ENCODE measurements at regions not wholly inside any gene's neighbourhood (a gene's known extent, or its start where the extent isn't known, plus 50 kb on each side); places are given as distances from the start of the nearest gene placed in this dataset.

DNA sequence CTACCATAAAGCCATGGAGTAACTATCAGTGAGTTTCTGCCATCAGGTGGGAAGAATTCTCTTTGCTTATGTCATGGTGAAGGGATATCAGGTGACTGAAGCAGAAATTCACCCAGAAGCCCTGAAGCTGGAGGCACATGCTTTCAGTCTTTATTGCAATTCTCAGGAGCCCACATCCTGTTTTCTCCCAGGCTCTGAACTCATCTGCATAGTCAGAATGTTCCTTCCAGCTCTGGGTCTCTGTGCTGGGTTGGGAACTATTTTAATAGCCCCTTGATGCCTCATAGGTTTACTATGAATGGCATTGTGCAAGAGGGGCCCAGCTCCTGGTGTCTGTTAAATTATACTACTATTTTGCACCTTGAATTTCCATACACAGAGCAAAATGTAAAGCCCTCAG lies 198.4 kb upstream of the SOX9 start:
- DNase-seq (ENCODE audit: low spot score) = no peak

DNA sequence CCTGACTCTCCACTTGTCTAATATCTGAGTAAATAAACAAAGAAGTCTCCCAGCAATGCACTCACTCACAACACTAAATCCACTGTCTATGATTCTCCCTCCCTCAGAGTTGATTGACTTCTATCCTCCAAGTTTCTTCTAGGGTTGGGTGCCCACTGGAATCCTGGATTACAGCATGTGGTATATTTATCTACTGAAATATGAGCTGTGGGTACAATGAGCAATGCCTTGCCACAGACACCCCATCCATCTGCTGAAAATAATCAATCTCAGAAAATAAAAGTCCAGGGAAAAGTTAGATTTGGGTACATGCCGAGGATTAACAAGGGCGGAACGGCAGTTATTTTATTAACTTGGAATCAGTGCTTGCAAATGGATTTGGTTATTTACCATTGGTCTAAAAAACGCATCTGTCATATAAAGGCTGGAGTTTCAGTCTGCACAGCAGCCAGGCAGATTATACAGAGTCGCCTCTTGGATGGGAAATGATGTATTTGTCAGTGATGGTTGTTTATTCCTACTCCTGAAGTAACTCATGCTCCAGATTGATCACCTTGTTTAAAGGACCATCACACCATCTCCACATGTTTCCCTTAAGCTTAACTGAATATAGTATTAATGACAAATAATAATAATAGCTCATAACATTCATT lies 193.9 kb upstream of the SOX9 start:
- no peak for DNase-seq (ENCODE audit: low spot score)

DNA sequence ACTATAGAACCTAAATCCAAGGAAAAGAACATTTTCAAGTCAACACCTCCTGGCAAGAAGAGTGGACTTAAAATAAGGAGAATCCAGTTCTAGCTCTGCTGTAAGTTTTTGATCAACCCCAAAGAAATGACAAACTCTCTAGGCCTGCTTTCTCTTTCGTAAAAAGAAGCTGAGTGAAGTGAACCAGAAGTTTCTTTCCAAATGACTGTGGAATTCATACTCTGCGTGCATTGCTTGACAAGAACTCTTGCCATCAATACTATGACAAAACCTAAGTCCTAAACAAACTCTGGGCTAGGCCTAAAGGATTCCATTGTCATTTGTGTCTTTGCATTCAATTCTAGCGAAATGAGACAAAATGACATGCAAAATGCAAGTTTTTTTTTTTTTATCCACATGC lies 187.5 kb upstream of the SOX9 start:
- DNase-seq (ENCODE audit: low spot score) = no peak

DNA sequence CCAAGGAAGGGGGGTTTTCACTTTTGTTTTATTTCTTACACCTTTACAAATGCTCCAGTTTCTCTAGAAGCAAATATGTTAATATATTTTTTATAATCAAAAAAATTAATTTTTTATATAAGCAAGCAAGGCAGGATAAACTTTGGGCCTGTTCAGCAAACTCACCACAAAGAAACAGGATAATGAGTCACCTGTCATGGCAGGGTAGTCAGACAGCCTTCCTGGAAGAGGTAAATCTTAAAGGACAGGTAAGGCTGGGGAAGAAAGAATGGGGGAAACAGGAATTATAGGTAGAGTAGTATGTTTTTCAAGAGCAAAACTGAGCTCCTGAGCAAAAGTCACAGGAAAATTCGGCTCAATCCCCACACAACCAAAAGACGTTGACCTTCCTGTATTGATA lies 186.3 kb upstream of the SOX9 start:
- DNase-seq (ENCODE audit: low spot score) = no peak

DNA sequence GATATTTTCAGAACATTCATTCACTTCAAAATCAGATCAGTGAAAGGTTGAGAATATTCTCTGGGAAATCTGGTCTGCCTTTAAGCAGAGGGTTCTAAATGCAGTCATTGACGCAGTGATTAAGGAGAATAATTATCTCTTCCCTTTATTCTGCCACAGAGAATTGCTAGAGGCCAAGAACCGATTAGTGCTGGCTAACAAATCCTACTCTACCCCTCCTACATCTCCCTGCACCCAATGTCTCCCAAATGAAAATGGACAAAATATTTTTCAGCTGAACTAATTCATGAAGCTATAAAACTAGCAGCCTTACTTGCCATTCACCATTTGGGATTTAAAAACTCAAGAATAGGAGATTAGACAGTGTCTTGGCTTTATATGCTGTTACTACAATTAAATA lies 185.5 kb upstream of the SOX9 start:
- DNase-seq (ENCODE audit: low spot score) = no peak

DNA sequence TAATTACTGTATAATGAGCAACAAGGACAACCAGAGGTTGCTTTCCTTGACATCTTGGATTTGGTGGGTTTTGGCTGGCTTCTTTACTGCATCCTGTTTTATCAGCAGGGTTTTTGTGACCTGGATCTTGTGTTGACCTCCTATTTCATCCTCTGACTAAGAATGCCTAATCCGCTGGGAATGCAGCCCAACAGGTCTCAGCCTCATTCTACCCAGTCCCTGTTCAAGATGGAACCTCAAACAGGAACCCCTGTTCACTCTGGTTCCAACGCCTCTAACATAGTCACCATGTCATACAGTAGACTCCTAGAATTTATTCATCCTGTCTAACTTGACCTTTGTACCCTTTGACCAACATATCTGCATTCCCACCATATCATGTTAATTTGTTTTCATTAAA lies 183.8 kb upstream of the SOX9 start:
- DNase-seq (ENCODE audit: low spot score) = no peak

DNA sequence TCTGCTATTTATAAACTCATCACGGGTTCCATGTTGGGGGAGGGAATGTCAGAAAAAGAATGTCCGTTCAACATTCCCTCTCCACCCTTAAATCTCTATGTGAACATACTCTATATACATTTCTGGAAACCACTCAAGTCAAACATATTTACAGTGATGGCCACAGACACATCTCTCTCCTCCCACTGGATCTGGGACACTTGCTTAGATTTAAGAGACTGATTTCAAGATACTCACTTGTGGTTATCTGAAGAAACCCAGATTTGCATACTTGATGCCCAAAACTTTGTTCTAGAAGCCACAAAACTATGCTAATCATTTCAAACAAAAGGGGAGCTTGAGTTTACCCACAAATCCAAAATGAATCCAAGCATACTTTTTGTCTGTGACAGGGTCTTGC lies 182.9 kb upstream of the SOX9 start:
- DNase-seq (ENCODE audit: low spot score) = no peak

DNA sequence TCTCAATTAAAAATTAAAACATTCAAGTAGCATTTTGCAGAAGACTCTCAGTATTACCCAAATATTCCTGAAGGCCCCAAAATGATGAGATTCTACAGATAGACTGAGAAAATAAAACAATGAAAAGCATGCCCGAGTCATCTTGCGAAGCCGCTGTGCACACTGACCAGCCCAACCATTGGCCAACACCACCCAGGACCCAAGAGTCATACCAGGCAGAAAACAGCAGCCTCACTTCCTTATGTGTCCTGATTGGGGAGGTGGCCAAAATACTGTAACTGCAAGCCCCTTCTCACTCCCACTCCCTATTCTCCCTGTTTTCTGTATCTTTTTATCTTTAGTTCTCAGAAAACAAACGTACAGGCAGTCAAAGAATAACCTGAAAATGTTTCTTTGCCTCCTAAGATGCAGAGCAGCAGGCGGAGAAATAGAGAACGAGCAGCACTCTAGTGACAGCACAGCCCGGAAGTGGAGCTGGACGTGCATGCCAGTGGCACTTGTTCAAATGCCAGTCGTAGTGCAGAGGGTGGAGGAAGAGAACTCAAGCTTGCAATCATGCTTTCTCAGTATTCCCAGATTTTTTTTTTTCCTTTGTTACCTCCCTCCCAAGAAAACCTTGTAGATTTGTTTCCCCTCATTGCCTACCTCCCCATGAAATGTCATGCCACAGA lies 182.3 kb upstream of the SOX9 start:
- no peak for DNase-seq (ENCODE audit: low spot score)

DNA sequence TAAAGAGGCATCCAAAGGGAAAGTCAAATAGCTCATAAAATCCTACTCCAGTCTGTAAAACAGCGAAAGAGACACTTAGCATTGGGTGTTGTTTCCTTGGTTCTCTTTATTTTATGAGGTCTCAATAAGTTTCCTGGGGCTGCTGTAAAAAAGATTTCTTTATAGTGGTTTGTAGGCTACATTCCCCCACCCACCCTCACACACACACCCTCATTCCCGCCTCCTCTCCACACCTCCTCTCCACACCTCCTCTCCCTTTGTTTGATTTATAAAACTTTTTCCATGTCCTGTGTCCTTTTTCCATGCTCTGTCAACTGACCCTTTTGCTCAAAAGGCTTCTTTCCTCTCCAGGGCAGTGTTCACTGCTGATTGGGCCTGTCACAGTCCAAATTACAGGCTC lies 178.9 kb upstream of the SOX9 start:
- no peak for DNase-seq (ENCODE audit: low spot score)

DNA sequence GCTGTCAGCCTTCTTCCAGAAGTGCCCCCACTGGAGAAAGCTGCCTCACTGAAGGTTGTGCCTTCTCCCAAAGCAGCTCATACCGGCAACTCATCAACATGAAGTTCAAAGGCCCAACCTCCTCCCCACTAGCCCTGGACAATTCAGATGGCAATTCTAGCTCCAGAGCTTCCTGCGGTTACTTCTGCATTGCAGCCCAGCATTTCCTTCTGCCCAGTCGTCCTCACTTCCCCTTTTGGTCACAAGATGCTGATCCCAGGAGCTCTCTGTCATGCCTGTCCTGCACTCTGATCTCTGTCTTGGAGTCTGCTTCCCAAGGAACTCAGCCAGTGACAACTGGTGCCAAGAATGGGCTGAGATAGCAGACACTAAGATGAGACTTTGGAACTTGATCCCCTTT lies 178.2 kb upstream of the SOX9 start:
- DNase-seq (ENCODE audit: low spot score) = no peak

DNA sequence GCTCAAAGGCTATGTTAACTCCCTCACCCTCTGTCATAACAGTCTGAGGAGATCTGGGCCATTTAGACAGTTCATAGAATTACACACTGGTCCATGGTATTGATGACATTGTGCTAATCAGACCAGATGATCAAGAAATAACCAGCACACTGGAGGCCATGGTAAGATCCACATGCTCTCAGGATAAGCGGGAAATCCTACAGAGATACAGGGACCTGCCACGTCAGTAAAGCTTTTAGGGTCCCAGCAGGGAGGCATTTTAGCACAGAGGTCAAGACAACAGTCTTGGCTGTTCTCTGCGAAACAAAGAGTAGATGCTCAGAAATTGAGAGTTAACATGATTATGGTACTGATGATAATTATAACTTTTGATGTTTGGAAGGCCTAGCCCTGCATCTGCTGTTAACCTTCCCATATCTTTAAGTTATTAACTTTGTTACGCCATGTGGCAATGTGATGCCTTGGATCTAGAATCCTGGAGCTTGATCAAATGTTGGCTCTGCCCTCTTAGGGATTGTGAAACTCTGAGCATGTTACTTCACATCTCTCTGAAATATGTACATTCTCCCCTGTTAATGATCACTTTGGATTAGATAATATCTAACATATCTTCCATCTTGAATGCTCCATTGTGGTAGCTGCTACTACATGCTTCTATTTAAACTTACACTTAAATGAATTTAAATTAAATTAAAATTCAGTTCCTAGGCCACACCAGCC lies 172.0 kb upstream of the SOX9 start:
- DNase-seq (ENCODE audit: low spot score) = no peak

DNA sequence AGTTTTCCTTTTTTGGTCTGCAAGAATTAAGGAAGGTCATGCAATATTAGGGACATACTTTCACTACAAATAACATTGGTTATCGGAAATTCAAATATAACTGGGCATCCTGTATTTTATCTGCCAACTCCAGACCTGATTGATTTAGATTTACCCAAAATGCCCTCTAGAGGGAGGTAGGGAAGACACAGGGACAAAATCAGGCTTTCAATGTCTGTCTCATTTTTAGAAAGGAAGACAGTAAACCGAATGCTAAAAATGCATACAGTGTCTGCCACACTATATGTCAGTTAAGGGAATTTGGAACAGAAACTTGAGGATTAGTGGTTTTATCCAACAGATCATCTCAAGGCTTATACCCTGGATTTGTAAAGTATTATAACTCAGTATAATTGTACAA lies 161.7 kb upstream of the SOX9 start:
- DNase-seq (ENCODE audit: low spot score) = no peak

DNA sequence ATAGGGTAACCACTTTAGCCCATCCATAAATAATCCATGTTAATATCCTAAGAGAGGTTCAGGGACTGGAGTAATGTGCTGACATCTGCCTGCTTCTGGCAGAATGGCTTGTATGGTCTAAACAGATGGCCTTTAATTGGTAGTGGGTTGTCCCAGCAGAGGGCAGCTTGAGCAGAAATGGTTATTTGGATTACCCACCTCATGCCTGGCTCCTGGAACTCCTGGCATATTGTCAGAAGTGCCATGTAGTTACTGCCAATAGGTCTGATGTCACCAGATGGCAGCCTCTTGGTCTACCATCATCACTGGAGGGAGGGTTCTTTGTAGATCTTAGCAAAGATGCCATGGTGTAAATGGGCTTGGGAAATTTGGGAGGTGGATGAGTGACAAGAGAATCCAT lies 157.5 kb upstream of the SOX9 start:
- no peak for DNase-seq (ENCODE audit: low spot score)

DNA sequence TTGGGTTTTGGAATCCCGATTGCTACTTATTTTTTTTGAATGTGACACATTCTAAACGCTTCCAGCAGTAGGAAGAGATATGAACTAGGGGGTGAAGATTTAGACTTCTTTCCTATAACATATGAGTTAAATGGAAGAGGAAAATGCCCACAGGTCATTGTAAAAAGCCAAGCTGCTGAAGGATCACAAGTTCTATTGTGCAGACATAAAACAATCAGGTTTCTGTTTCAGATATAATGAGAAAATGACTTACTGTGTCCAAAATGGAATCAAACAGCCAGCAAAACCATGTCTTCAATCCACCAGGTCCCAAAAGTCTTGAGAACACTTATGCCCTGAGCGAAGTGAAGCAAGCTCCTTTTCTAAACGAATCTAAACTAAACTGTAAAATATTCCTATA lies 157.0 kb upstream of the SOX9 start:
- no peak for DNase-seq (ENCODE audit: low spot score)

DNA sequence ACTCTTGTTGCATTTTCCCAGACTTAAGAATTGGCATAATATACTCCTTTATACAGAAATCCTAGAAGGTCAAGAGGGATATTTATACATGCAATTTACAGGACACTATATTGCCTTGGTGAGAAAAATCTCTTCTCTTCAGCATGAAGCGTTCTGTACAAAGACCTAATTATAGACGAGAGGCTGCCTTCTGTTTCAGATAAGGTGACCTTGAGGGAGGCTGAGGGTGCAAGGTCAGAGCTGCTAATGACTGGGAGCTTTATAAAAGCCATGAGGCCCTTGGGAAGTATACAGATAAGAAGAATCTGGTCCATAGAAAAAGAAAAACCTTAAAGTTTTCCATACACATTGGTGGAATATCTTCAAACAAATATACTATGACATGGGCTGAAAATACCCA lies 156.3 kb upstream of the SOX9 start:
- no peak for DNase-seq (ENCODE audit: low spot score)

DNA sequence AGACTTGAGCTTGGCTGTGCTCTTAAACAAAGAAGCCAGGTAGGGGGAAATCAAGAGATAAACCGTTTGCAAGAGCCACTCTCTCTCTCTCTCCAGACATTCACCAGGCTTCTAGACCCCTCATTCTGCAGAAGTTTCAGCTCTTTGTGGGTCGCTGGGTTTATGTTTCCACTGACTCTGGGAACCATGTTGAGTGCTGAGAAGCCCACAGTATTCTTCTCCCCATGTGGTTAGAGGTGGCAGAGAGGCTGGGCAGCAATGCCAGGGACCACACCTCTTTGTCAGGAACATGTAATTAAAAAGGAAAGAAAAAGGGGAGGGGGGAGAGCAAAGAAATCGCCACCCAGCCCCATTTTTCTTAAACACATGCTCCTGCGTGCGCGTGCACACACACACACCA lies 154.8 kb upstream of the SOX9 start:
- DNase-seq (ENCODE audit: low spot score) = no peak

DNA sequence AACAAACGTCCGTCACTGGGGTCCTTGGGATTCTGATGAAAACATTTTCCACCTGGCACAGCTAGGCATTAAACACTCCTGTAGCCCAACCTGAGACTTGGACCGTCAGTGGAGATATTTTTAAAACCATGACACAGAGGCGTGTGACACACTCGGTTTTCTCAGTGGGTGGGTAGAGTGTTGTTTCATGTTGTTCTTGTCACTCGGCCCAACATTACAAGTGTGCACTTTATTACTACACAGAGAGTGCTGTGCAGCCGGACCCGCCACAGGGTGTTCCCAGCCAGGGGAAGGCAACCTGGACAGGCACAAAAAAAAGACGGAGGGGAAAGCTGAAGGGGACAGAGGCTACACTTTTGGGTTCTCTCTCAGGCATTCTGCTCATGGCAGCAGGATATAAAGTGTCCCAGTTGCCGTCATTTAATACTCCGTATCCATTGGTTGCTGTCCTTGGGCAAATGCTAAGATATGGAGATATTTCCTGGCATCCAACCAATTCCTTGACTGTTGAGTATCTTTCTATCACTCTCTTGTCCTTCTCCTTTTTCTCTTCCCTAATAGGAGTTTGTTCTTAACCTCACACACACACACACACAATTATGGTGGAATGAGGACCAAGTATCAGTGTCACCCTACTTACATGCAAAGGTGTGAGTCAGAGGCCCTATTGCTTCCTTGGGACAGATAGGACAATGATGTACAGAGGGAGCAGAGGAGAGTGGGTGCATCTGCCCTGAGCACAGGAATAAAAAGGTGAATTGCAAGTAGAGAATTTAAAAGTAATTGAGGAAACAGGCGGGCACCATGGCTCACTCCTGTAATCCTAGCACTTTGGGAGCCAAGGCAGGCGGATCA lies 154.1 kb upstream of the SOX9 start:
- DNase-seq (ENCODE audit: low spot score) = no peak

DNA sequence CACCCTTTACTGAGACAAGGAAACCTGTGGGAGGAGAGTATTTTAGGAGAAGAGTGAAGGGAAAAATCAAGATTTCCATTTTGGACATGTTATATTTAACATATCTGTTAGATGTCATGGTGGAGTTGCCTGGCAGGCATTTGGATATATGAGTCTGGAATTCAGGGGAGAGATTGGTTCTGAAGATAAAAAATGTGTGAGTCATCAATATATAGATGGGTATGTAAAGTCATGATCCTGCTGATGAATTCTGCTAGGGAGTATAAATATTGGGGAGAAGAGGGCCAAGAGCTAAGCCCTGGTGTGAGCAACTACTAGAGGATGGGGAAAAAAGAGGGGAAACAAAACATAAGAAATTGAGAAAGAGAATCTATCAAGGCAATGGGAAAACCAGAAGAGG lies 151.3 kb upstream of the SOX9 start:
- DNase-seq (ENCODE audit: low spot score) = no peak

DNA sequence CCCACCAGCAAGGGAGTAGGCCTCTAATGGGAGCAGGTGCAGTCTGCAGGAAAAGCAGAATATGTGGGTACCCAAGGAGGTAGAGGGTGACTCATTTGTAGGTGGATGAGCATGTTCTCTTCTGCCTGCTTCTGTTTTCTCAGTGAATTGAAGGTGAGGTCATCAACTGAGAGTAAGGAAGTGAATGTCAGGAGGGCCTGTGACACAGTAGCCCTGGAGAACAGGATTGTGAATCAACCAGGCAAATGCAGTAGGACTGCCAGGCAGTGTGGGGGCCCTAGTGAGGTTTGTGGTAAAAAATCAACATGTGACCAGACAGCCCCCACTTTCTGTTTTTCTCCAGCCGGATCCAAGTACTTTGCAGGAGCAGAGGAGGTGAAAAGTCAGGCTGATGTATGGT lies 150.5 kb upstream of the SOX9 start:
- no peak for DNase-seq (ENCODE audit: low spot score)

DNA sequence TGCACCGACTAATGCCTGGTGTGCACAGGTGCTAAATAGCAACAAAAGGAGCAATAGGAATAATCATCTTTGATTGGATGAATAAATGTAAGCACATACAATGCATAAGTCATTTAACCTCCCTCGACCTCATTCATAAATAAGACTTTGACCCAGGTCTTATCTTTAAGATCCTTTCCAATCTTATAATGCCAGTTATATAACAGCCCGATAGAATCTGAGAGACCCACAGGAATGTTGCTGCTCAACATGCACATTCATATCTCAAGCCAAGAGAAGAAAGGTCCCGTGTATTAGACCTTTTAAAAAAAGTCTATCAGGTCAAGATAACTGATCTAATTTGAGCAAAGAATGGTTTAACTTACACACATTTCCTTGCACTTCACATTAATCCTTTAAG lies 146.8 kb upstream of the SOX9 start:
- no peak for DNase-seq (ENCODE audit: low spot score)

DNA sequence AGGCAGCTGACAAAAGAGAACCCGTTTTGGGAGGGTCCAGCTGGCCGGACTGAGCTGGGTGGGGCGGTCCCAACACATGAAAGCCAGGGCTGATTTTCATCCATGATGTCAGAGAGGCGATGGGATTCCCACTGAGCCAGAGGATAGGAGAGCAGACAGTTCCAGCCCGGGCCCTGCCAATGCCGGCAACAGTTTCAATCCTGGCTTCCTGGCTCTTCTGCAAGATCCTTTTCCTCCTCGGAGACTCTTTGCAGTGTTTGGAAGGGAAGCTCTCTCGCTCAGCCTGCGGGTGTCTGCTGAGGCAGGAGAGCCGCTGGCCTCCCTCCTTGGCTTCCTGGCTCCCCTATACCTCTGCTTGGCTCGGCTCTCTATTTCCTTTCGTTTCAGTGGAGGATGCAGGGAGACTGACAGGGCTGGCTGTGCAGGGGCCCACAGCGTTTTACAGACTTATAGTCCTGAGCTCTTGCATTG lies 145.5 kb upstream of the SOX9 start:
- DNase-seq (ENCODE audit: low spot score) = no peak

DNA sequence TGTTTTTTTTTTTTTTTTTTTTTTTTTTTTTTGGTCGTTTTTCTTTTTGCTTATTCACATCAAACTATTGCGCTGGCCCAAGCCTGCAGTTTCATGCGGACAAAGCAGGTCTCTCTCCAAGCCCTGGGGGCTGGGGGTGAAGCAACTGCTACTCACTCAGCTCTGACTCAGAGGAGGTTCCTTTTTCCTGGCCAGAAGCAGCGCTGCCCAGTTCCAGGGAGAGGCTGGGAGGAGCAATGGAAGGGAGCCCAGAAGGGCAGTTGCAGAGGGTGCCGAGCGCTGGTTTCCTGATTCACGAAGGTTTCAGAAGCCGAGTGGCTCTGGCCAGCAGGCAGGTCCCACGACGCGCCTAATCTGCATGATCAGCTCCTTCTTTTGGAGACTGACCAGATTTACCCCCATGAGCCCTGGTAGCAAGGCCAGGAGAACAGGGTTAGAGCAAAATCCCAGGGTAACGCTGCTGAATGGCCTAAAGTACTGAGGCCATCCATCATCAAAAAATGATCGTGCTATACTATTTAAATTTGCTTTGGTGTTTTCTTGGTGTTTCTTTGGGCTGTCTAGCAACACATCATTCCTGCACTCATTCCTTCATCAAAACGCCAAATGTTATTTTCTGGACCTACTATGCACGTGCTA lies 144.7 kb upstream of the SOX9 start:
- DNase-seq (ENCODE audit: low spot score) = no peak
